Esophagus muscularis mucosa (tissue), 3 donors: ENCODE measurements at regions not wholly inside any gene's neighbourhood (a gene's known extent, or its start where the extent isn't known, plus 50 kb on each side); places are given as distances from the start of the nearest gene placed in this dataset.

ENCODE experiments used
- CTCF ChIP-seq, 3 experiments: fragments of 200-600 bp in 2 of 3; fragments of 450-650 bp in 1 of 3; sonication (generic) in 2 of 3; IDR thresholded peaks; one replicate each; pipeline ENCODE4 v1.5.1; 2017 to 2019; ENCODE audit warnings: antibody characterized with exemption in 3 of 3, mild to moderate bottlenecking in 2 of 3, moderate library complexity in 1 of 3
- POLR2A ChIP-seq: fragments of 450-650 bp; IDR thresholded peaks from one replicate; pipeline ENCODE4 v1.6.1; 2017; ENCODE audit warnings: antibody characterized with exemption, moderate library complexity, mild to moderate bottlenecking, low read depth
- POLR2AphosphoS5 ChIP-seq, 2 donors: sonication (generic); formaldehyde crosslinking; IDR thresholded peaks; one replicate each; pipeline ENCODE4 v1.6.1; 2017; ENCODE audit warnings: antibody characterized with exemption in 2 of 2

- TF ChIP-seq POLR2AphosphoS5 (IDR thresholded peaks at IDR 0.05): no peak
- no peak for TF ChIP-seq POLR2A
- TF ChIP-seq CTCF (IDR thresholded peaks at IDR 0.05): no peak
These were observed 1265.8 kb upstream of the CNTN5 start for GRCh38 chr11:97754976-97755375.
